NT2/D1 (cell line): ENCODE measurements at regions not wholly inside any gene's neighbourhood (a gene's known extent, or its start where the extent isn't known, plus 50 kb on each side); places are given as distances from the start of the nearest gene placed in this dataset.
A peak's percentile ranks its signal among the peaks of the same experiment; 100 is the strongest.
"Not testable (repeated sequence)": the region's sequence is repeated elsewhere in the genome, so short reads cannot be mapped to it uniquely, and the experiment has no call there.

Source experiments
- DNase-seq: peaks from one replicate; pipeline ENCODE4 v3.0.0-alpha.2; 2011; ENCODE audit warnings: low read depth, low spot score
- H3K27me3 ChIP-seq: 2 replicates; pipeline ENCODE4 v1.6.0; 2011; ENCODE audit warnings: mild to moderate bottlenecking; ENCODE audit not compliant: insufficient read length, insufficient read depth
- H3K36me3 ChIP-seq: 2 replicates; pipeline ENCODE4 v1.6.1; 2011; ENCODE audit warnings: mild to moderate bottlenecking, low read length, mixed read lengths; ENCODE audit not compliant: insufficient read depth, insufficient read length
- H3K4me1 ChIP-seq: 2 replicates; pipeline ENCODE4 v1.5.1; 2011; ENCODE audit not compliant: insufficient read depth, insufficient read length
- H3K4me3 ChIP-seq: 2 replicates; pipeline ENCODE4 v1.5.1; 2011; ENCODE audit warnings: low read depth; ENCODE audit not compliant: insufficient read length
- H3K9ac ChIP-seq: 2 replicates; pipeline ENCODE4 v1.6.0; 2011; ENCODE audit warnings: low read depth; ENCODE audit not compliant: insufficient read length
- H3K9me3 ChIP-seq: 2 replicates; pipeline ENCODE4 v1.5.1; 2011; ENCODE audit warnings: mild to moderate bottlenecking, low read length; ENCODE audit not compliant: insufficient read depth
- SUZ12 ChIP-seq: IDR thresholded peaks from 2 replicates; pipeline ENCODE4 v1.6.1; 2011; ENCODE audit not compliant: insufficient read length, insufficient read depth; ENCODE audit errors: extremely low read depth
- YY1 ChIP-seq: IDR thresholded peaks from 2 replicates; pipeline ENCODE4 v1.6.1; 2011; ENCODE audit not compliant: insufficient read length, insufficient read depth
- ZNF274 ChIP-seq: IDR thresholded peaks from 2 replicates; pipeline ENCODE4 v1.6.1; 2011; ENCODE audit warnings: mild to moderate bottlenecking, low read depth, low read length

- TF ChIP-seq SUZ12 (no peak), ZNF274 (no peak), YY1 (no peak)
Observed at GRCh38 chr10:31215052-31215451, 104.0 kb upstream of the ZEB1 start.

GRCh38 chr10:31219306-31219705 is 99.7 kb upstream of the ZEB1 start:
- Histone ChIP-seq H3K36me3 (no peaks in the 10 kb centered on the region), H3K27me3 (no peaks in the 10 kb centered on the region), H3K9me3 (no peaks in the 10 kb centered on the region), H3K4me3 (no peak overlapping the region), H3K9ac (no peak overlapping the region), H3K4me1 (no peaks in the 10 kb centered on the region)
- TF ChIP-seq YY1, result no peak
- TF ChIP-seq ZNF274, result no peak
- no peak for TF ChIP-seq SUZ12
- no peak for DNase-seq

More at GRCh38 chr10:31215052-31215451, 104.0 kb upstream of the ZEB1 start:
- no peak for DNase-seq
- H3K9ac ChIP-seq, result no peak overlapping the region
- H3K4me1 ChIP-seq, result no peaks in the 10 kb centered on the region
- no peaks in the 10 kb centered on the region for H3K9me3 ChIP-seq
- H3K27me3 ChIP-seq, result no peaks in the 10 kb centered on the region
- H3K4me3 ChIP-seq, result no peak overlapping the region
- no peaks in the 10 kb centered on the region for H3K36me3 ChIP-seq

GRCh38 chr10:31228780-31229179 is 90.2 kb upstream of the ZEB1 start:
- not testable (repeated sequence) for DNase-seq, H3K36me3 ChIP-seq, H3K4me1 ChIP-seq, H3K9me3 ChIP-seq, H3K27me3 ChIP-seq, H3K9ac ChIP-seq, H3K4me3 ChIP-seq

- TF ChIP-seq SUZ12, result no peak
- TF ChIP-seq YY1, result no peak
- TF ChIP-seq ZNF274, result no peak
- DNase-seq, result no peak
- Histone ChIP-seq H3K36me3 (no peaks in the 10 kb centered on the region), H3K4me1 (no peaks in the 10 kb centered on the region), H3K9me3 (0 out of 2 replicates have a peak, but pooled peaks cover under 1% of the 10 kb centered on the region), H3K27me3 (no peaks in the 10 kb centered on the region), H3K4me3 (no peak overlapping the region), H3K9ac (no peak overlapping the region)
Observed at GRCh38 chr10:31239961-31240360, 79.1 kb upstream of the ZEB1 start.

GRCh38 chr10:31242902-31243301 is 76.1 kb upstream of the ZEB1 start:
- Histone ChIP-seq H3K9ac (no peak overlapping the region), H3K27me3 (no peaks in the 10 kb centered on the region), H3K9me3 (no peaks in the 10 kb centered on the region), H3K4me1 (no peaks in the 10 kb centered on the region), H3K4me3 (no peak overlapping the region), H3K36me3 (no peaks in the 10 kb centered on the region)
- peak; percentile 6 for DNase-seq
- TF ChIP-seq SUZ12 (no peak), ZNF274 (no peak), YY1 (no peak)

GRCh38 chr10:31251118-31251517 is 67.9 kb upstream of the ZEB1 start:
- not testable (repeated sequence) for DNase-seq, H3K4me3 ChIP-seq, H3K4me1 ChIP-seq

GRCh38 chr10:31253237-31253636 is 65.8 kb upstream of the ZEB1 start:
- Histone ChIP-seq H3K9ac (no peak overlapping the region), H3K4me3 (no peak overlapping the region), H3K27me3 (no peaks in the 10 kb centered on the region), H3K4me1 (no peaks in the 10 kb centered on the region), H3K9me3 (no peaks in the 10 kb centered on the region), H3K36me3 (no peaks in the 10 kb centered on the region)
- DNase-seq, result no peak
- no peak for TF ChIP-seq SUZ12

More at GRCh38 chr10:31251118-31251517, 67.9 kb upstream of the ZEB1 start:
- H3K27me3 ChIP-seq, H3K9ac ChIP-seq, H3K9me3 ChIP-seq, H3K36me3 ChIP-seq: not testable (repeated sequence)

- no peak overlapping the region for H3K4me3 ChIP-seq
- TF ChIP-seq ZNF274, result no peak
- TF ChIP-seq SUZ12, result no peak
- TF ChIP-seq YY1, result no peak
- no peaks in the 10 kb centered on the region for H3K9me3 ChIP-seq
- no peak overlapping the region for H3K9ac ChIP-seq
- no peak for DNase-seq
- H3K4me1 ChIP-seq, result no peaks in the 10 kb centered on the region
- H3K36me3 ChIP-seq, result no peaks in the 10 kb centered on the region
- H3K27me3 ChIP-seq, result no peaks in the 10 kb centered on the region
Observed at GRCh38 chr10:31261511-31262311, 57.3 kb upstream of the ZEB1 start.
